GM19240 (cell line): ENCODE measurements at regions not wholly inside any gene's neighbourhood (a gene's known extent, or its start where the extent isn't known, plus 50 kb on each side); places are given as distances from the start of the nearest gene placed in this dataset.
"Not testable (repeated sequence)": the region's sequence is repeated elsewhere in the genome, so short reads cannot be mapped to it uniquely, and the experiment has no call there.

ENCODE experiments used
- DNase-seq: peaks from one replicate; pipeline ENCODE4 v3.0.0; 2011; ENCODE audit warnings: low spot score; ENCODE audit not compliant: insufficient read length

- DNase-seq: no peak
Measured at GRCh38 chr2:175619179-175620045, 382.7 kb downstream of the LNPK start.

DNA sequence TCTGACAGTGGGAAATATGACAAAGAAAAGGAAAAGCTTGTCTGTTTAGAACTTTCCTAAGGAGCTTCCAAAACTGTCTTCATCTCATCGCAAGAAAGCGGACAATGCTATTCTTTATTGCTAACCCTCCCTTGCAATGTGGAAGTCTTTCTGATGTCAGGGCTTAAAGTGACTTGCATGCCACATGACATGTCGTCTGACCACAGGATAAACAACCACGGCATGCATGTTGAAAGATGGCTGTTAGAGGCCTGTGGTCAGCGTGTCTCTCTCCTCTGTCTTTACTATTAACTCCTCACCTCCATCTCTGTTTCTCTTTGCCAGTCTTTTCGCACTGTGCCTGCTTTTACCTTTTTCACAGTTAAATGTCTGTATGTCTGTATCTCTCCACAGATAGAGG is 389.8 kb downstream of the LNPK start:
- no peak for DNase-seq

DNA sequence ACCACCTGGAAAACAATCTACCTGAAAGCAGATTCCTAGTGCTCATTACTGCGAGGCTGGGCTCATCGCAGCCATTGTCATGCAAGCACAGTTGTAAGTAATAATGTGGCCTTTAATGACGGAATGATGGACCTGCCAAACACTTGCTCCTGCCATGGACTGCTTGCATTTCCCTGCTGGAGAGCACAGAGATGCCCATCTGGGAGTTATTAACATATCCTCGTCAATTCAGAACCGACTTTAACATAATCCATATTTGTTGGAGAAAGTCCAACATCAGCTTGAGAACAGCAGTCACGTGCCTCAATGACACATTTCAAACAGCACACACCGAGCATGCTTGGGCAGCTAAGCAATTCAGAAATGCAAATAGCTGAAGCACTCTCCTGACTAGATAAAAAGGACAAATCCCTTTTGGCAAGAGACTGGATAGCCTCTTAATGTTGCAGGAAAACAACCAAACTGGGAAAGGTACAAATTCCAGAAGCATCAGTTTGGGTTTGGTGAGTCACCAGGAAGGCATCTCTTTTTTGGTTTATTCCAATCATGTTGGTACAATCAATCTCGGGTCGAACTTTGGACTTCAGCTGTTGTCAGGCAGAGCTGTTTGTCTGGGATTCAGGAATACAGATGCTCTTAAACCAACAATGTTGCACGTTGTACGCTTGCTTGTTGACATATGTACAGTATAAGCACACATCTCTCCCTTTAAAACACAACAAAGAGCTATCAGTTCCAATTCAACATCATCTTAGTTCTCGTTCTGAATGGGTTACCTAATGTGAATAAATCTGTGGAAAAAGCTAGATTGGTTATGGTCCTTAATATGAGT is 395.8 kb downstream of the LNPK start:
- no peak for DNase-seq

DNA sequence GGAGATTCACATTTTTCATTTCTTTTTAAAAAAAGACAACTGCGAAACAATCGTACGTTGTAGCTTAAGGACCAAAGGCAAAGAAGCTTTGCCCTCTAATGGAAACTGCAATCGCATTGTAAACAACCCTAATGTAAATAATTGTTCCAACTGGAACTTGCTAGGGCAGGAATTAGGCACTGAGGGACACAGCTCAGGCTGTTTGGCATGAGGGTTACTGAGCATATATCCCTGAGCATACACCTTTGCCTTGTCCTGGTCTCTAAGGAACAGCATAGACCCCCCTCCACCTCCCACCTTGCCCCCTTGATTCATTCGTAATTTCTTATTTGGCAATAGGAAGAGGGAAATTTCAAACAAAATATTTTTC is 396.4 kb downstream of the LNPK start:
- DNase-seq: no peak

GRCh38 chr2:175601969-175602368 is 400.1 kb downstream of the LNPK start:
- DNase-seq: no peak

DNA sequence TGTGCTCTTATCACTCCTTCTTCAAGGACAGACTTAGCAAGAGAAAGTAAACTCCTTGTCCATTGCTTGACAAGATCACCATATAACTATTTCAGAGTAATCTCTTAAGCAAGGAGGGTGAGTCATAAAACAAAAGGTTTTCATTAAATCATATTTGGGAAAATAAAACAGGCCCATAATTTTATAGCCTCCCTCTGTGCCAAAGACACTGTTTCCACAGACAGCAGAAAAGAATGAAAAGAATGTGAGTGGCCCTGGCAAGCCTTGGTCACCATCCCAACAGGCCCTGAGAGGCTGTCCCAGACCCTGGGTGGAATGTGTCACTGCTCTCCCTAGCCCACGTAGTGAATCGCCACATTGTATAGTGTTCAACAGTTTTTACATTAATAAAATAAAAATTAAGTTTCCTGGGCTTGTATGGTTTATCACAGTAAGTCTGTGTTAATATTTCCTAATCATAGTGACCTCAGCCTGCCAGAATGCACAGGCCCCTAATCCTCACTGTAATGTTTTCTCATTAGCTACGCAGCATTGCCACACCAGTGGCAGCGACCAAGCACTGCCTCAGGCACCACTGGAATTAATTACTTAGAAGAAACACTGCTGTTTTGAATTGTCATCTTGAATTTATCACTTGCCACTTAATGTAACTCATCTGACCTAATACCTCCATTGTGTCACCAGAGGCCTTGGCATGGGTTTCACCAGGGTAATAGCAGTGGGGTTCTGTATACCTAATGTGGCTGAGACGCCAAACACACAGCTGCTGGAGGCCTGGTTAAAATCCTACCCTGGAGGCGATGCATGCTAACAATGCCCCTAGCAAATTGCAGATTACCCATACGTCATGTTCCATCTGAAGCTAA is 401.9 kb downstream of the LNPK start:
- no peak for DNase-seq

DNA sequence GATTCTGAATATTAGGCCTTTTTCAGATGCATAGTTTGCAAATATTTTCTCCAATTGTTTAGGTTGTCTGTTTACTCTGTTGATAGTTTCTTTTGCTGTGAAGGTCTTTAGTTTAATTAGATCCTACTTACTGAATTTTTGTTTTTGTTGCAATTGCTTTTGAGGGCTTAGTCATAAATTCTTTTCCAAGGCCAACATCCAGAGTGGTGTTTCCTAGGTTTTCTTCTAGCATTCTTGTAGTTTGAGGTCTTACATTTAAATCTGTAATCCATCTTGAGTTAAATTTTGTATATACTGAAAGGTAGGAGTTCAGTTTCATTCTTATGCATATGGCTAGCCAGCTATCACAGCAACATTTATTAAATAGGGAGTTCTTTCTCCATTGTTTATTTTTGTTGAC is 404.8 kb downstream of the LNPK start:
- DNase-seq: no peak

DNA sequence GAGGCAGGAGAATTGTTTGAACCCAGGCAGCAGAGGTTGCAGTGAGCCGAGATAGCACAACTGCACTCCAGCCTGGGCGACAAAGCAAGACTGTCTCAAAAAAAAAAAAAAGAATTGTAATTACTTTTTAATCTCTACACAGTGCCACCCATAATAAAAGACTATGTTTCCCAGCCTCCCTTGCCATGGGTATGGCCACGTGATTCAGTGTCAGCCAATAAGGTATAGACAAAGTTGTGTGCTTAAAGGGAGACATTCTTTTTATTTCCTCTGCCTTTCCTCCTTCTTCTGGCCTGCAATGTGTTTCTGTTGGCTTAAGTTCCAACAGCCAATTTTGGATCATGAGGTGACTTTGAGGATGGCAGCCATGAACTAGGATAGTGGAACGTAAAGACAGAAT is 406.9 kb downstream of the LNPK start:
- no peak for DNase-seq

- DNase-seq: not testable (repeated sequence)
Measured at GRCh38 chr2:175593686-175594525, 408.2 kb downstream of the LNPK start.

- DNase-seq: not testable (repeated sequence)
Measured at GRCh38 chr2:175588213-175588612, 406.7 kb upstream of the ATP5MC3 start.

- no peak for DNase-seq
Measured at GRCh38 chr2:175585496-175585895, 404.0 kb upstream of the ATP5MC3 start.

GRCh38 chr2:175580652-175581051 is 399.1 kb upstream of the ATP5MC3 start:
- DNase-seq: no peak

DNA sequence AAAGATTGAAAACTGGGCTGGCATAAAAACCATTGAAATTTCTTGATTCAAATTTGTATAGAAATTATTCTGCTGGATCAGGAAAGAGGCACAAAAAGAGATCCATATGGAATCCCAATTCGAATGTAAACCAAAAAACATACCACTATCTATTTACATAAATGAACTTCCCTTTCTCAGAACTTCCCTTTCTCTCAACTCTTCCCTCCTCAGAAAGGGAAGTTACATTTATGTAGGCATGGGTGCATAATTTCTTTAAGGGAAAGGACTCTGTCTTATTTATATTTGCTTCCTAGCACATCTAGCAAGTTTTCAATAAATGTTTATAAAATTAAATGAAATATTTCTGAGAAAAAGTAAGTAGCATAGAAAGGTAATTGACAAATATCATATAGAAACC is 398.1 kb upstream of the ATP5MC3 start:
- DNase-seq: no peak

- DNase-seq: no peak
Measured at GRCh38 chr2:175577368-175577970, 396.0 kb upstream of the ATP5MC3 start.

GRCh38 chr2:175576875-175577274 is 395.4 kb upstream of the ATP5MC3 start:
- no peak for DNase-seq

DNA sequence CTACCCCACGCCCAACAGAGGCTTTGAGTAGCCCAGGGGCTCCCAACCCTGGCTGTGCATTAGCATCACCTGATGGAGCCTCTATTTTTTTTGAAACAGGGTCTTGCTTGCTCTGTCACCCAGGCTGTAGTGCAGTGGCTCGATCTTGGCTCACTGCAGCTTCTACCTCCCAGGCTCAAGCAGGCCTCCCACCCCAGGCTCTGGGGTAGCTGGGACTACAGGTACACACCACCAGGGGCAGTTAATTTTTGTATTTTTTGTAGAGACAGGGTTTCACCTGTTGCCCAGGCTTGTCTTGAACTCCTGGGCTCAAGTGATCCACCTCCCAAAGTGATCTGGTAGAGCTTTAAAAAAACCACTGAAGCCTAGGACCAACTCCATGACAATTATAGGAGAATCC is 394.8 kb upstream of the ATP5MC3 start:
- DNase-seq: no peak

GRCh38 chr2:175575346-175576258 is 394.1 kb upstream of the ATP5MC3 start:
- peak; percentile 21 for DNase-seq

- DNase-seq: no peak
Measured at GRCh38 chr2:175574069-175574468, 392.6 kb upstream of the ATP5MC3 start.

GRCh38 chr2:175571078-175571653 is 389.7 kb upstream of the ATP5MC3 start:
- DNase-seq: no peak
